ENCODE measurements at regions not wholly inside any gene's neighbourhood (a gene's known extent, or its start where the extent isn't known, plus 50 kb on each side); places are given as distances from the start of the nearest gene placed in this dataset.

GRCh38 chr6:134772671-134773360, 177.1 kb downstream of the ALDH8A1 start:
- ATAC-seq, result no peak
- TF ChIP-seq ARNTL (CRISPR knock-in tag; IDR thresholded peaks at IDR 0.05; ENCODE audit: borderline replicate concordance, low read depth), result no peak
- no peak for TF ChIP-seq ISL1 (CRISPR knock-in tag; IDR thresholded peaks at IDR 0.05)
- no peak for TF ChIP-seq SNAI2 (CRISPR knock-in tag; IDR thresholded peaks at IDR 0.05)
- no peak for TF ChIP-seq ZNF70 (CRISPR knock-in tag; IDR thresholded peaks at IDR 0.05)
- TF ChIP-seq ZFP3 (CRISPR knock-in tag; IDR thresholded peaks at IDR 0.05), result no peak
- no peak for TF ChIP-seq TSHZ2 (CRISPR knock-in tag; IDR thresholded peaks at IDR 0.05)
- no peak for TF ChIP-seq ZC3H10 (CRISPR knock-in tag; IDR thresholded peaks at IDR 0.05)

GRCh38 chr6:134768931-134769330, 181.0 kb downstream of the ALDH8A1 start:
- no peak for TF ChIP-seq ZNF8 (CRISPR knock-in tag; IDR thresholded peaks at IDR 0.05)
- TF ChIP-seq ESRRG (CRISPR knock-in tag; IDR thresholded peaks at IDR 0.05), result no peak
- TF ChIP-seq CSDC2 (CRISPR knock-in tag; IDR thresholded peaks at IDR 0.05), result no peak
- TF ChIP-seq ZFP30 (CRISPR knock-in tag; IDR thresholded peaks at IDR 0.05), result no peak
- TF ChIP-seq PATZ1 (CRISPR knock-in tag; IDR thresholded peaks at IDR 0.05; ENCODE audit: borderline replicate concordance), result no peak
- TF ChIP-seq ISL1 (CRISPR knock-in tag; IDR thresholded peaks at IDR 0.05), result no peak
- no peak for TF ChIP-seq ZNF565 (CRISPR knock-in tag; conservative IDR thresholded peaks at IDR 0.05; ENCODE audit: low read depth)
- TF ChIP-seq ZC3H10 (CRISPR knock-in tag; IDR thresholded peaks at IDR 0.05), result no peak
- TF ChIP-seq PPARA (CRISPR knock-in tag; IDR thresholded peaks at IDR 0.05; ENCODE audit: borderline replicate concordance), result no peak
- TF ChIP-seq TSHZ2 (CRISPR knock-in tag; IDR thresholded peaks at IDR 0.05), result no peak
- no peak for TF ChIP-seq POU6F1 (CRISPR knock-in tag; IDR thresholded peaks at IDR 0.05; ENCODE audit: borderline replicate concordance, low read depth)
- TF ChIP-seq ZNF70 (CRISPR knock-in tag; IDR thresholded peaks at IDR 0.05), result no peak
- TF ChIP-seq RARB (CRISPR knock-in tag; IDR thresholded peaks at IDR 0.05), result no peak
- ATAC-seq, result no peak

GRCh38 chr6:134766497-134766896, 183.4 kb downstream of the ALDH8A1 start:
- TF ChIP-seq ZC3H10 (CRISPR knock-in tag; IDR thresholded peaks at IDR 0.05) (no peak), GLIS3 (CRISPR knock-in tag; IDR thresholded peaks at IDR 0.05) (no peak), SNAI2 (CRISPR knock-in tag; IDR thresholded peaks at IDR 0.05) (no peak), CREB5 (CRISPR knock-in tag; IDR thresholded peaks at IDR 0.05; ENCODE audit: low read depth) (no peak), ZFP3 (CRISPR knock-in tag; IDR thresholded peaks at IDR 0.05) (no peak), ZNF565 (CRISPR knock-in tag; conservative IDR thresholded peaks at IDR 0.05; ENCODE audit: low read depth) (no peak), ZFP30 (CRISPR knock-in tag; IDR thresholded peaks at IDR 0.05) (no peak), ESRRG (CRISPR knock-in tag; IDR thresholded peaks at IDR 0.05) (no peak), ARNTL (CRISPR knock-in tag; IDR thresholded peaks at IDR 0.05; ENCODE audit: borderline replicate concordance, low read depth) (no peak), PATZ1 (CRISPR knock-in tag; IDR thresholded peaks at IDR 0.05; ENCODE audit: borderline replicate concordance) (no peak), TCF4 (CRISPR knock-in tag; IDR thresholded peaks at IDR 0.05; ENCODE audit: borderline replicate concordance) (no peak), CSDC2 (CRISPR knock-in tag; IDR thresholded peaks at IDR 0.05) (no peak)
- ATAC-seq, result no peak

Measured in SK-N-SH treated with all-trans-retinoic acid at 6 μM for 48 hours (cell line).